ENCODE measurements at regions not wholly inside any gene's neighbourhood (a gene's known extent, or its start where the extent isn't known, plus 50 kb on each side); places are given as distances from the start of the nearest gene placed in this dataset.

- Histone ChIP-seq H4K20me1 (ENCODE audit: control insufficient read depth, insufficient read depth, low read depth, low read length) (no peaks in the 10 kb centered on the region), H3K27me3 (ENCODE audit: control insufficient read depth, low read length) (no peaks in the 10 kb centered on the region), H3K9me2 (replicated peaks; ENCODE audit: control insufficient read depth, low read length) (no peaks in the 10 kb centered on the region), H3K9me3 (ENCODE audit: control insufficient read depth, insufficient read depth, low read length) (no peaks in the 10 kb centered on the region), H3K27ac (ENCODE audit: low read depth, low read length) (no peak overlapping the region), H3K4me1 (ENCODE audit: control insufficient read depth, low read length) (no peaks in the 10 kb centered on the region), H3K36me3 (ENCODE audit: control insufficient read depth, low read length) (no peaks in the 10 kb centered on the region), H3K4me3 (ENCODE audit: low read length) (no peak overlapping the region), H3K4me2 (ENCODE audit: low read length) (no peak overlapping the region), H3F3A (ENCODE audit: control insufficient read depth, insufficient read depth) (no peaks in the 10 kb centered on the region), H3K79me2 (ENCODE audit: control insufficient read depth, low read length) (no peaks in the 10 kb centered on the region)
- no peak for TF ChIP-seq EZH2phosphoT487 (IDR thresholded peaks at IDR 0.05; ENCODE audit: borderline replicate concordance, low read length)
- TF ChIP-seq CTCF (IDR thresholded peaks at IDR 0.05; ENCODE audit: low read depth, low read length, poor library complexity, severe bottlenecking): no peak
These were observed 547.3 kb upstream of the GBE1 start for GRCh38 chr3:82308755-82309154.

- no peaks in the 10 kb centered on the region for H4K20me1 ChIP-seq (ENCODE audit: control insufficient read depth, insufficient read depth, low read depth, low read length)
- TF ChIP-seq EZH2phosphoT487 (IDR thresholded peaks at IDR 0.05; ENCODE audit: borderline replicate concordance, low read length) (no peak), CTCF (IDR thresholded peaks at IDR 0.05; ENCODE audit: low read depth, low read length, poor library complexity, severe bottlenecking) (no peak)
- no peak overlapping the region for H3K27ac ChIP-seq (ENCODE audit: low read depth, low read length)
- no peaks in the 10 kb centered on the region for H3K36me3 ChIP-seq (ENCODE audit: control insufficient read depth, low read length)
- no peak overlapping the region for H3K4me3 ChIP-seq (ENCODE audit: low read length)
- no peaks in the 10 kb centered on the region for H3K4me1 ChIP-seq (ENCODE audit: control insufficient read depth, low read length)
- no peaks in the 10 kb centered on the region for H3K79me2 ChIP-seq (ENCODE audit: control insufficient read depth, low read length)
- no peaks in the 10 kb centered on the region for H3K9me3 ChIP-seq (ENCODE audit: control insufficient read depth, insufficient read depth, low read length)
- no peaks in the 10 kb centered on the region for H3F3A ChIP-seq (ENCODE audit: control insufficient read depth, insufficient read depth)
- no peaks in the 10 kb centered on the region for H3K9me2 ChIP-seq (replicated peaks; ENCODE audit: control insufficient read depth, low read length)
- no peaks in the 10 kb centered on the region for H3K27me3 ChIP-seq (ENCODE audit: control insufficient read depth, low read length)
- H3K4me2 ChIP-seq (ENCODE audit: low read length): no peak overlapping the region
These were observed 544.7 kb upstream of the GBE1 start for GRCh38 chr3:82306189-82306588.

DNA sequence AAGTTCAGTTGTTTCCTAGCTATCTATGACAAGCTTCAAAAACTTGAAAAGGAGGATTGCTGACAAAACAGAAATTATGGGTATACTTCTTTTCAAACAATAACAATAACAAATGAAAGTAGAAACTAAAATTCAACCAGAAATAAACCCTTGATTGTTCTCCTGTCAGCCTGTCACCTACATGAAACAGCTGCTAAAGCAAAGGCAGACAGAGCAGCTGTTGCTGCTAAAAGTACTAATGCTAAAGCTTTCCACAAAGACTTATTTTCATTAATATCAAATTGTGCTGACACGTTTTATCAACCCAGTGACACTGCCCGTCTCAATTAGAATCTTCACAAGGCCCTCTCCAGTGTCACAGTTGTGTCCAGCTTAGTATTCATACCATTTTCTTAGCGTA, 533.2 kb upstream of the GBE1 start:
- Histone ChIP-seq H3K4me3 (ENCODE audit: low read length) (no peak overlapping the region), H3F3A (ENCODE audit: control insufficient read depth, insufficient read depth) (no peaks in the 10 kb centered on the region), H3K36me3 (ENCODE audit: control insufficient read depth, low read length) (no peaks in the 10 kb centered on the region), H3K4me2 (ENCODE audit: low read length) (no peak overlapping the region), H3K27me3 (ENCODE audit: control insufficient read depth, low read length) (no peaks in the 10 kb centered on the region), H3K4me1 (ENCODE audit: control insufficient read depth, low read length) (no peaks in the 10 kb centered on the region), H3K79me2 (ENCODE audit: control insufficient read depth, low read length) (no peaks in the 10 kb centered on the region), H3K27ac (ENCODE audit: low read depth, low read length) (no peak overlapping the region), H3K9me3 (ENCODE audit: control insufficient read depth, insufficient read depth, low read length) (no peaks in the 10 kb centered on the region), H3K9me2 (replicated peaks; ENCODE audit: control insufficient read depth, low read length) (no peaks in the 10 kb centered on the region), H4K20me1 (ENCODE audit: control insufficient read depth, insufficient read depth, low read depth, low read length) (no peaks in the 10 kb centered on the region)
- TF ChIP-seq CTCF (IDR thresholded peaks at IDR 0.05; ENCODE audit: low read depth, low read length, poor library complexity, severe bottlenecking) (no peak), EZH2phosphoT487 (IDR thresholded peaks at IDR 0.05; ENCODE audit: borderline replicate concordance, low read length) (no peak)

DNA sequence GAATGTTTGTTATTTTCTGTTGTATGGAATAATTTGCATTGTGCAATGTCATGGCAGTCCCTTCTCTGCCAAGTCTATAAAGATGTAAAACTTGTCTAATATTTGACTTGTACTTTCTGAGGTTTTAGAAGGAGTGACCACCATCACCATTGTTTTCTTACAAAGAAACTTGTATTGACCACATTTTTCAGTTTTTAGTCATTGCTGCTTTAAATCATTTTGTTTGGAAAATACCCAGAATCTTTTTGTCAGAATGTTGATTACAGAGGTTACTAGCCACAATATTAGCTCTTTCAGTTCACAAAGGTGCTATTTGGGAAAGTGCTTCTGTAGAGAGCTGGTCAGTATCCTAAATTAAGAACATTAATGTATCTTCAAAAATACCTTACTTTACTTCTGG, 532.4 kb upstream of the GBE1 start:
- TF ChIP-seq CTCF (IDR thresholded peaks at IDR 0.05; ENCODE audit: low read depth, low read length, poor library complexity, severe bottlenecking) (no peak), EZH2phosphoT487 (IDR thresholded peaks at IDR 0.05; ENCODE audit: borderline replicate concordance, low read length) (no peak)
- no peaks in the 10 kb centered on the region for H3K36me3 ChIP-seq (ENCODE audit: control insufficient read depth, low read length)

More for the DNA sequence above, 532.4 kb upstream of the GBE1 start:
- Histone ChIP-seq H3K9me3 (ENCODE audit: control insufficient read depth, insufficient read depth, low read length) (no peaks in the 10 kb centered on the region), H3K27ac (ENCODE audit: low read depth, low read length) (no peak overlapping the region), H3K27me3 (ENCODE audit: control insufficient read depth, low read length) (no peaks in the 10 kb centered on the region), H3K4me3 (ENCODE audit: low read length) (no peak overlapping the region), H3K4me1 (ENCODE audit: control insufficient read depth, low read length) (no peaks in the 10 kb centered on the region), H3F3A (ENCODE audit: control insufficient read depth, insufficient read depth) (no peaks in the 10 kb centered on the region), H3K79me2 (ENCODE audit: control insufficient read depth, low read length) (no peaks in the 10 kb centered on the region), H3K4me2 (ENCODE audit: low read length) (no peak overlapping the region), H3K9me2 (replicated peaks; ENCODE audit: control insufficient read depth, low read length) (no peaks in the 10 kb centered on the region), H4K20me1 (ENCODE audit: control insufficient read depth, insufficient read depth, low read depth, low read length) (no peaks in the 10 kb centered on the region)
